ENCODE measurements at regions not wholly inside any gene's neighbourhood (a gene's known extent, or its start where the extent isn't known, plus 50 kb on each side); places are given as distances from the start of the nearest gene placed in this dataset.

GRCh38 chr3:194268654-194269512 is 82.2 kb downstream of the CPN2 start (continued):
- TF ChIP-seq KLF17 (tag by site-specific recombination; IDR thresholded peaks at IDR 0.05) = no peak

GRCh38 chr3:194269610-194270145 is 81.5 kb downstream of the CPN2 start:
- TF ChIP-seq ZNF549 (tag by site-specific recombination; IDR thresholded peaks at IDR 0.05) = no peak
- no peak for TF ChIP-seq KLF8 (tag by site-specific recombination; IDR thresholded peaks at IDR 0.05)
- TF ChIP-seq ZNF639 (tag by site-specific recombination; IDR thresholded peaks at IDR 0.05) = no peak
- TF ChIP-seq SCRT1 (tag by site-specific recombination; IDR thresholded peaks at IDR 0.05; ENCODE audit: borderline replicate concordance) = no peak
- no peak for TF ChIP-seq ZNF785 (tag by site-specific recombination; IDR thresholded peaks at IDR 0.05)
- no peak for TF ChIP-seq ZNF202 (tag by site-specific recombination; IDR thresholded peaks at IDR 0.05; ENCODE audit: borderline replicate concordance)
- no peak for TF ChIP-seq ZFP69B (tag by site-specific recombination; IDR thresholded peaks at IDR 0.05)
- no peak for TF ChIP-seq ZFP41 (tag by site-specific recombination; IDR thresholded peaks at IDR 0.05; ENCODE audit: borderline replicate concordance)
- no peak for TF ChIP-seq FEZF1 (tag by site-specific recombination; IDR thresholded peaks at IDR 0.05)
- no peak for TF ChIP-seq ZBTB7A (tag by site-specific recombination; IDR thresholded peaks at IDR 0.05; ENCODE audit: low read depth)
- no peak for TF ChIP-seq ZNF341 (tag by site-specific recombination; IDR thresholded peaks at IDR 0.05; ENCODE audit: low read depth)
- no peak for TF ChIP-seq ZNF266 (tag by site-specific recombination; IDR thresholded peaks at IDR 0.05; ENCODE audit: low read depth)
- no peak for TF ChIP-seq ZNF394 (tag by site-specific recombination; IDR thresholded peaks at IDR 0.05; ENCODE audit: borderline replicate concordance)
- TF ChIP-seq ZNF610 (tag by site-specific recombination; IDR thresholded peaks at IDR 0.05; ENCODE audit: borderline replicate concordance) = no peak
- TF ChIP-seq ZXDB (tag by site-specific recombination; IDR thresholded peaks at IDR 0.05) = no peak
- no peak for TF ChIP-seq GLIS2 (tag by site-specific recombination; IDR thresholded peaks at IDR 0.05)
- TF ChIP-seq KLF7 (tag by site-specific recombination; IDR thresholded peaks at IDR 0.05; ENCODE audit: borderline replicate concordance) = no peak
- no peak for TF ChIP-seq ZBTB48 (tag by site-specific recombination; IDR thresholded peaks at IDR 0.05)
- no peak for TF ChIP-seq ZNF792 (tag by site-specific recombination; IDR thresholded peaks at IDR 0.05)
- no peak for TF ChIP-seq ZNF585B (tag by site-specific recombination; IDR thresholded peaks at IDR 0.05)
- Histone ChIP-seq H3K36me3 (ENCODE audit: control insufficient read depth in 2 of 2, insufficient read depth in 1 of 2, low read length in 2 of 2) (no peaks in the 10 kb centered on the region), H3K4me3 (ENCODE audit: low read depth, low read length) (no peak overlapping the region), H3K27ac (ENCODE audit: extremely low read depth, low read depth, low read length) (no peak overlapping the region), H3K4me1 (ENCODE audit: control insufficient read depth, insufficient read depth, low read length) (no peaks in the 10 kb centered on the region), H3K9me3 (ENCODE audit: control insufficient read depth, insufficient read depth, low read depth, low read length) (no peaks in the 10 kb centered on the region)
- ChIA-PET CTCF (interaction anchor here (0.7 kb wide), 1 partner anchor 10 kb away, joined by 4 read pairs; no protein-coding TSS in a partner anchor), POLR2A (no interaction called here)
